ENCODE measurements at regions not wholly inside any gene's neighbourhood (a gene's known extent, or its start where the extent isn't known, plus 50 kb on each side); places are given as distances from the start of the nearest gene placed in this dataset.
"Not testable (repeated sequence)": the region's sequence is repeated elsewhere in the genome, so short reads cannot be mapped to it uniquely, and the experiment has no call there.

GRCh38 chr5:38705529-38705928 lies 140.3 kb upstream of the OSMR start:
- not testable (repeated sequence) for TF ChIP-seq CTCF (IDR thresholded peaks at IDR 0.05 in 4 of 5, conservative IDR thresholded peaks at IDR 0.05 in 1 of 5); POLR2A (IDR thresholded peaks at IDR 0.05)
